IMR-90 (cell line): ENCODE measurements at regions not wholly inside any gene's neighbourhood (a gene's known extent, or its start where the extent isn't known, plus 50 kb on each side); places are given as distances from the start of the nearest gene placed in this dataset.

ENCODE experiments used
- ATAC-seq: fragments of 200-7000 bp; cut with Tn5 transposase; 2 replicates; pipeline ENCODE4 v1.9.1; 2020; ENCODE audit warnings: low read depth, mild to moderate bottlenecking, moderate library complexity
- BruUV-seq: library from RNA; stranded (reverse); fragments of 400-500 nt; replicated peaks from 2 replicates; lab custom pipeline; 2021; lab: Mats Ljungman, UMichigan
- CTCF ChIA-PET: fragments of 300-600 bp; formaldehyde crosslinking; extraction: SDS; loops from one replicate; lab custom pipeline; 2021; ENCODE audit warnings: antibody characterized with exemption; lab: Yijun Ruan, JAX
- POLR2A ChIA-PET: fragments of 300-600 bp; sonication (Branson Sonifier 250); formaldehyde crosslinking; loops from one replicate; lab custom pipeline; 2022; ENCODE audit warnings: antibody characterized with exemption; ENCODE audit not compliant: unreplicated experiment; lab: Charles Lee
- DNase-seq: peaks from one replicate; pipeline ENCODE4 v3.0.0; 2013
- H2AFZ ChIP-seq: replicated peaks from 2 replicates; pipeline ENCODE3; 2013; ENCODE audit warnings: low read length, mild to moderate bottlenecking; ENCODE audit not compliant: poor library complexity
- H2AK5ac ChIP-seq: 2 replicates; pipeline ENCODE4 v1.6.1; 2013; ENCODE audit warnings: low read depth, low read length, inconsistent platforms
- H2AK9ac ChIP-seq: replicated peaks from 2 replicates; pipeline ENCODE3; 2013; ENCODE audit warnings: mild to moderate bottlenecking, low read depth, low read length, moderate library complexity; ENCODE audit not compliant: poor library complexity
- H2BK120ac ChIP-seq: 2 replicates; pipeline ENCODE4 v1.6.1; 2013; ENCODE audit warnings: low read depth, low read length, inconsistent platforms
- H2BK15ac ChIP-seq: 3 replicates; pipeline ENCODE4 v1.6.1; 2013; ENCODE audit warnings: low read depth, low read length, inconsistent platforms
- H2BK20ac ChIP-seq: 2 replicates; pipeline ENCODE4 v1.6.1; 2013; ENCODE audit warnings: low read depth, mild to moderate bottlenecking, inconsistent platforms, low read length, moderate library complexity
- H2BK5ac ChIP-seq: 2 replicates; pipeline ENCODE4 v1.6.1; 2013; ENCODE audit warnings: mild to moderate bottlenecking, low read depth, low read length, inconsistent platforms; ENCODE audit not compliant: poor library complexity, severe bottlenecking
- H3K14ac ChIP-seq: replicated peaks from 2 replicates; pipeline ENCODE4 v1.6.1; 2013; ENCODE audit warnings: low read depth, low read length, inconsistent platforms
- H3K18ac ChIP-seq: 2 replicates; pipeline ENCODE4 v1.6.1; 2013; ENCODE audit warnings: low read depth, low read length, control low read depth
- H3K23ac ChIP-seq: 2 replicates; pipeline ENCODE4 v1.6.1; 2013; ENCODE audit warnings: low read depth, low read length, inconsistent platforms
- H3K27ac ChIP-seq: 2 replicates; pipeline ENCODE4 v1.5.1; 2013; ENCODE audit warnings: mild to moderate bottlenecking, control low read depth, low read length; ENCODE audit not compliant: insufficient read depth
- H3K27me3 ChIP-seq: 2 replicates; pipeline ENCODE4 v1.6.1; 2013; ENCODE audit warnings: low read length; ENCODE audit not compliant: control insufficient read depth, insufficient read depth
- H3K36me3 ChIP-seq: 2 replicates; pipeline ENCODE4 v1.6.1; 2013; ENCODE audit warnings: low read length, mixed read lengths; ENCODE audit not compliant: control insufficient read depth, insufficient read depth
- H3K4ac ChIP-seq: 2 replicates; pipeline ENCODE4 v1.6.1; 2013; ENCODE audit warnings: low read depth, low read length, inconsistent platforms
- H3K4me1 ChIP-seq: 2 replicates; pipeline ENCODE4 v1.6.1; 2013; ENCODE audit warnings: low read length, mixed read lengths; ENCODE audit not compliant: control insufficient read depth, insufficient read depth
- H3K4me2 ChIP-seq: 2 replicates; pipeline ENCODE4 v1.6.1; 2013; ENCODE audit warnings: low read depth, mild to moderate bottlenecking, control low read depth, low read length, moderate library complexity
- H3K4me3 ChIP-seq: 2 replicates; pipeline ENCODE4 v1.5.1; 2013; ENCODE audit warnings: low read depth, mild to moderate bottlenecking, control low read depth, low read length, moderate library complexity; ENCODE audit not compliant: insufficient read depth
- H3K56ac ChIP-seq: 2 replicates; pipeline ENCODE4 v1.6.1; 2013; ENCODE audit warnings: low read length, inconsistent platforms; ENCODE audit not compliant: insufficient read depth; ENCODE audit errors: extremely low read depth
- H3K79me1 ChIP-seq, 2 experiments: 2 replicates each; pipeline ENCODE4 v1.6.1; 2013; ENCODE audit warnings: low read length in 2 of 2, inconsistent platforms in 1 of 2, low read depth in 1 of 2
- H3K9ac ChIP-seq: 2 replicates; pipeline ENCODE4 v1.6.1; 2013; ENCODE audit warnings: low read depth, low read length, control low read depth
- H3K9me1 ChIP-seq: 2 replicates; pipeline ENCODE4 v1.6.1; 2013; ENCODE audit warnings: low read length, inconsistent platforms; ENCODE audit not compliant: insufficient read depth
- H3K9me3 ChIP-seq: 2 replicates; pipeline ENCODE4 v1.6.1; 2013; ENCODE audit warnings: low read length; ENCODE audit not compliant: control insufficient read depth, insufficient read depth
- H4K20me1 ChIP-seq: 2 replicates; pipeline ENCODE4 v1.6.1; 2013; ENCODE audit warnings: low read length, inconsistent platforms; ENCODE audit not compliant: insufficient read depth
- H4K5ac ChIP-seq: 2 replicates; pipeline ENCODE4 v1.6.1; 2013; ENCODE audit warnings: mild to moderate bottlenecking, low read depth, low read length, control low read depth
- H4K8ac ChIP-seq, 2 experiments: 2 replicates each; pipeline ENCODE4 v1.6.1; 2013; ENCODE audit warnings: low read depth in 2 of 2, low read length in 2 of 2, control low read depth in 1 of 2, inconsistent platforms in 1 of 2
- H4K91ac ChIP-seq: 2 replicates; pipeline ENCODE4 v1.6.1; 2013; ENCODE audit warnings: low read depth, low read length, inconsistent platforms; ENCODE audit not compliant: insufficient read depth
- BHLHE40 ChIP-seq: fragments of 150-350 bp; IDR thresholded peaks from 2 replicates; pipeline ENCODE4 v1.6.1; 2016; ENCODE audit warnings: mild to moderate bottlenecking, low read depth, low read length
- CEBPB ChIP-seq: IDR thresholded peaks from 2 replicates; pipeline ENCODE4 v1.6.1; 2012; ENCODE audit warnings: low read depth, low read length, improper control_type of control experiment
- CHD1 ChIP-seq: IDR thresholded peaks from 2 replicates; pipeline ENCODE4 v1.6.1; 2012; ENCODE audit warnings: low read depth, low read length, improper control_type of control experiment
- CTCF ChIP-seq: conservative IDR thresholded peaks from 2 replicates; pipeline ENCODE4 v1.5.1; 2012; ENCODE audit warnings: mild to moderate bottlenecking, low read depth, low read length, improper control_type of control experiment
- ELK1 ChIP-seq: fragments of 150-350 bp; IDR thresholded peaks from 2 replicates; pipeline ENCODE4 v1.6.1; 2016; ENCODE audit warnings: low read depth, mild to moderate bottlenecking, low read length, moderate library complexity, borderline replicate concordance
- FOS ChIP-seq: fragments of 150-350 bp; IDR thresholded peaks from 2 replicates; pipeline ENCODE4 v1.6.1; 2016; ENCODE audit warnings: low read depth, low read length
- MAFK ChIP-seq: IDR thresholded peaks from 2 replicates; pipeline ENCODE4 v1.6.1; 2012; ENCODE audit warnings: low read depth, low read length, improper control_type of control experiment
- MAZ ChIP-seq: IDR thresholded peaks from 2 replicates; pipeline ENCODE4 v1.6.1; 2012; ENCODE audit warnings: low read depth, mild to moderate bottlenecking, low read length, improper control_type of control experiment, moderate library complexity, borderline replicate concordance
- MXI1 ChIP-seq: IDR thresholded peaks from 2 replicates; pipeline ENCODE4 v1.6.1; 2012; ENCODE audit warnings: low read depth, mild to moderate bottlenecking, low read length, moderate library complexity, borderline replicate concordance
- NFE2L2 ChIP-seq: fragments of 150-350 bp; IDR thresholded peaks from 2 replicates; pipeline ENCODE4 v1.6.1; 2016; ENCODE audit warnings: low read depth, mild to moderate bottlenecking, low read length
- POLR2A ChIP-seq: IDR thresholded peaks from 2 replicates; pipeline ENCODE4 v1.6.1; 2012; ENCODE audit warnings: mild to moderate bottlenecking, low read depth, low read length
- RAD21 ChIP-seq: IDR thresholded peaks from 2 replicates; pipeline ENCODE4 v1.6.1; 2012; ENCODE audit warnings: low read length, improper control_type of control experiment
- RCOR1 ChIP-seq: IDR thresholded peaks from 2 replicates; pipeline ENCODE4 v1.6.1; 2012; ENCODE audit warnings: mild to moderate bottlenecking, low read length, improper control_type of control experiment; ENCODE audit not compliant: insufficient replicate concordance
- RFX5 ChIP-seq: IDR thresholded peaks from 2 replicates; pipeline ENCODE4 v1.8.0; 2012; ENCODE audit warnings: low read depth, mild to moderate bottlenecking, low read length, moderate library complexity
- SMC3 ChIP-seq: fragments of 150-350 bp; IDR thresholded peaks from 2 replicates; pipeline ENCODE4 v1.6.1; 2016; ENCODE audit warnings: low read depth, mild to moderate bottlenecking, antibody characterized with exemption, low read length, moderate library complexity
- USF2 ChIP-seq: fragments of 150-350 bp; IDR thresholded peaks from 2 replicates; pipeline ENCODE4 v1.6.1; 2017; ENCODE audit warnings: mild to moderate bottlenecking, antibody characterized with exemption, low read length, low read depth
- WGBS, 2 experiments: methylation state at CpG; one replicate each; pipeline versions ENCODE4 v1.1.5 to v1.1.7; 2013; ENCODE audit warnings: missing lambda C conversion rate in 2 of 2; ENCODE audit not compliant: insufficient read length in 1 of 2; ENCODE audit errors: extremely low coverage in 2 of 2; 5-methylcytosine and 5-hydroxymethylcytosine counted together
- dilution Hi-C: fragments of 300-500 bp; cut with HindIII; formaldehyde crosslinking; loops from one replicate; pipeline ENCODE4 v1.14.3; 2018; ENCODE audit warnings: low sequenced_read_pairs; ENCODE audit not compliant: unreplicated experiment
- in situ Hi-C: fragments of 300-500 bp; cut with MboI; formaldehyde crosslinking; loops from 3 replicates; pipeline ENCODE4 v1.14.3; 2019; ENCODE audit warnings: low sequenced_read_pairs, inconsistent platforms, mixed read lengths
- intact Hi-C: fragments of 100-400 bp; cut with micrococcal nuclease; formaldehyde crosslinking; loops from 2 replicates; pipeline ENCODE4 v1.10.0; 2022

- H3K23ac ChIP-seq: no peak overlapping the region
- H3K27ac ChIP-seq: no peak overlapping the region
- H4K5ac ChIP-seq: no peak overlapping the region
- DNase-seq (no peak), ATAC-seq (no peak)
- no peak overlapping the region for H3K14ac ChIP-seq
- ChIA-PET CTCF (no interaction called here), POLR2A (no interaction called here)
- H2BK20ac ChIP-seq: no peak overlapping the region
- BruUV-seq: no TSS peak
- in situ Hi-C loops (no loop called here), intact Hi-C loops (no loop called here), dilution Hi-C loops (no loop called here)
- no peaks in the 10 kb centered on the region for H3K36me3 ChIP-seq
- no peak overlapping the region for H2AK9ac ChIP-seq
- no peaks in the 10 kb centered on the region for H4K20me1 ChIP-seq
- H3K18ac ChIP-seq: no peak overlapping the region
- H4K91ac ChIP-seq: no peak overlapping the region
- no peak overlapping the region for H2BK15ac ChIP-seq
- no peaks in the 10 kb centered on the region for H3K27me3 ChIP-seq
- H3K4me2 ChIP-seq: no peak overlapping the region
- H3K79me1 ChIP-seq: no peaks in the 10 kb centered on the region
- no peak overlapping the region for H3K4ac ChIP-seq
- no peak for TF ChIP-seq BHLHE40
- no peak for TF ChIP-seq SMC3
- no peak for TF ChIP-seq RFX5
- no peak for TF ChIP-seq USF2
- TF ChIP-seq ELK1: no peak
- TF ChIP-seq CTCF: no peak
- no peak for TF ChIP-seq RCOR1
- TF ChIP-seq MAFK: no peak
- TF ChIP-seq CHD1: no peak
- TF ChIP-seq MXI1: no peak
- no peak for TF ChIP-seq CEBPB
- no peak for TF ChIP-seq RAD21
- no peak for TF ChIP-seq FOS
- TF ChIP-seq POLR2A: no peak
- no peak for TF ChIP-seq MAZ
- no peak for TF ChIP-seq NFE2L2
- H3K9me3 ChIP-seq: no peaks in the 10 kb centered on the region
- H3K9ac ChIP-seq: no peak overlapping the region
- H2BK120ac ChIP-seq: no peak overlapping the region
- H3K9me1 ChIP-seq: no peaks in the 10 kb centered on the region
- no peak overlapping the region for H2AFZ ChIP-seq
- H2BK5ac ChIP-seq: no peak overlapping the region
- H3K4me3 ChIP-seq: no peak overlapping the region
- H4K8ac ChIP-seq: no peak overlapping the region
- WGBS, 2 experiments: 20% methylated on average over 1 of the region's 3 CpGs; no CpG with 5 or more reads in 1 of the 2 experiments
- no peak overlapping the region for H2AK5ac ChIP-seq
- H3K56ac ChIP-seq: no peak overlapping the region
- no peaks in the 10 kb centered on the region for H3K4me1 ChIP-seq
These were observed 118.4 kb downstream of the TEX36 start for GRCh38 chr10:125564570-125564969.
